H1 (cell line): ENCODE measurements at regions not wholly inside any gene's neighbourhood (a gene's known extent, or its start where the extent isn't known, plus 50 kb on each side); places are given as distances from the start of the nearest gene placed in this dataset.

Source experiments
- CTCF ChIA-PET: fragments of 300-600 bp; sonication (Branson Sonifier 250); formaldehyde crosslinking; loops from one replicate; lab custom pipeline; 2021; ENCODE audit not compliant: partially characterized antibody; lab: Charles Lee
- POLR2A ChIA-PET: fragments of 300-600 bp; sonication (Branson Sonifier 250); formaldehyde crosslinking; loops from one replicate; lab custom pipeline; 2021; ENCODE audit warnings: inconsistent platforms; ENCODE audit not compliant: partially characterized antibody; lab: Charles Lee
- DNase-seq, 2 experiments: peaks; one replicate each; pipeline versions ENCODE4 v3.0.0 to v3.0.0-alpha.2; 2010 to 2022; ENCODE audit warnings: low spot score in 2 of 2, low read depth in 1 of 2, mixed read lengths in 1 of 2
- FAIRE-seq: peaks from 2 replicates; lab custom pipeline; 2011; peaks lifted over from hg19 to GRCh38; lab: Jason Lieb, UNC
- H2AFZ ChIP-seq: 2 replicates; pipeline ENCODE4 v1.8.1; 2012; ENCODE audit warnings: low read length, inconsistent platforms
- H2AK5ac ChIP-seq: 2 replicates; pipeline ENCODE4 v1.6.1; 2013; ENCODE audit warnings: low read depth, low read length
- H2BK120ac ChIP-seq: replicated peaks from 2 replicates; pipeline ENCODE3; 2013; ENCODE audit warnings: low read depth, low read length, inconsistent platforms
- H2BK12ac ChIP-seq: 2 replicates; pipeline ENCODE4 v1.6.1; 2013; ENCODE audit warnings: low read depth, low read length
- H2BK15ac ChIP-seq: 2 replicates; pipeline ENCODE4 v1.6.1; 2013; ENCODE audit warnings: low read length
- H2BK20ac ChIP-seq: 2 replicates; pipeline ENCODE4 v1.6.1; 2013; ENCODE audit warnings: low read length
- H2BK5ac ChIP-seq: 2 replicates; pipeline ENCODE4 v1.6.1; 2013; ENCODE audit warnings: low read depth, low read length
- H3K14ac ChIP-seq: 2 replicates; pipeline ENCODE4 v1.6.1; 2013; ENCODE audit warnings: inconsistent platforms; ENCODE audit not compliant: insufficient read length
- H3K18ac ChIP-seq: 2 replicates; pipeline ENCODE4 v1.6.1; 2013; ENCODE audit warnings: low read length; ENCODE audit errors: extremely low read depth
- H3K23ac ChIP-seq: 2 replicates; pipeline ENCODE4 v1.6.1; 2013; ENCODE audit warnings: inconsistent platforms; ENCODE audit not compliant: insufficient read length
- H3K23me2 ChIP-seq: 2 replicates; pipeline ENCODE4 v1.6.1; 2013; ENCODE audit warnings: low read depth, low read length
- H3K27ac ChIP-seq: 2 replicates; pipeline ENCODE4 v1.6.1; 2011; ENCODE audit warnings: low read depth, low read length, inconsistent platforms
- H3K27me3 ChIP-seq, 4 experiments: replicated peaks in 1 of 4; 1 replicate in 1 of 4; 2 replicates in 3 of 4; pipeline versions ENCODE4 v1.6.1 to v1.8.1; 2011 to 2013; ENCODE audit warnings: low read length in 3 of 4, mild to moderate bottlenecking in 3 of 4, inconsistent platforms in 2 of 4, mixed read lengths in 2 of 4, moderate library complexity in 1 of 4; ENCODE audit not compliant: control insufficient read depth in 3 of 4, insufficient read depth in 3 of 4; ENCODE audit errors: extremely low read depth in 1 of 4
- H3K36me3 ChIP-seq, 4 experiments: 2 replicates each; pipeline versions ENCODE4 v1.6.1 to v1.8.1; 2011 to 2013; ENCODE audit warnings: mild to moderate bottlenecking in 4 of 4, low read length in 3 of 4, moderate library complexity in 2 of 4, control low read depth in 1 of 4, inconsistent platforms in 1 of 4; ENCODE audit not compliant: insufficient read depth in 4 of 4, control insufficient read depth in 2 of 4
- H3K4ac ChIP-seq: replicated peaks from 2 replicates; pipeline ENCODE3; 2013; ENCODE audit warnings: low read length, low read depth, mixed read lengths, inconsistent platforms; ENCODE audit not compliant: insufficient read length
- H3K4me1 ChIP-seq, 4 experiments: replicated peaks in 1 of 4; 1 replicate in 1 of 4; 2 replicates in 3 of 4; pipeline versions ENCODE4 v1.6.1 to v1.8.1; 2011 to 2013; ENCODE audit warnings: low read length in 3 of 4, inconsistent platforms in 2 of 4, mixed read lengths in 1 of 4; ENCODE audit not compliant: insufficient read depth in 4 of 4, control insufficient read depth in 3 of 4
- H3K4me2 ChIP-seq, 2 experiments: 2 replicates each; pipeline versions ENCODE4 v1.6.1 to v1.8.1; 2011 to 2013; ENCODE audit warnings: low read depth in 2 of 2, low read length in 2 of 2, control low read depth in 1 of 2, inconsistent platforms in 1 of 2, mild to moderate bottlenecking in 1 of 2; ENCODE audit not compliant: insufficient read depth in 1 of 2
- H3K4me3 ChIP-seq, 4 experiments: fragments of 200-600, 300-600 bp in 1 of 4; sonication (generic), shearing (Covaris generic), sonication (Bioruptor Twin) in 1 of 4; 2 replicates each; pipeline versions ENCODE4 v1.5.1 to v1.8.1; 2011 to 2016; ENCODE audit warnings: low read length in 4 of 4, low read depth in 3 of 4, control low read depth in 2 of 4, inconsistent platforms in 2 of 4, mild to moderate bottlenecking in 2 of 4, mixed read lengths in 1 of 4, moderate library complexity in 1 of 4; ENCODE audit not compliant: insufficient read depth in 2 of 4; ENCODE audit errors: extremely low read depth in 1 of 4
- H3K56ac ChIP-seq: replicated peaks from 2 replicates; pipeline ENCODE3; 2013; ENCODE audit warnings: low read depth, mild to moderate bottlenecking, mixed read lengths, low read length, inconsistent platforms; ENCODE audit not compliant: insufficient read length
- H3K79me1 ChIP-seq: 2 replicates; pipeline ENCODE4 v1.6.1; 2013; ENCODE audit warnings: low read depth, low read length, control low read depth
- H3K79me2 ChIP-seq, 2 experiments: 2 replicates each; pipeline versions ENCODE4 v1.6.1 to v1.8.1; 2012 to 2013; ENCODE audit warnings: low read length in 2 of 2, mild to moderate bottlenecking in 2 of 2, inconsistent platforms in 1 of 2; ENCODE audit not compliant: insufficient read depth in 2 of 2, control insufficient read depth in 1 of 2
- H3K9ac ChIP-seq, 4 experiments: replicated peaks in 1 of 4; 1 replicate in 1 of 4; 2 replicates in 3 of 4; pipeline versions ENCODE4 v1.6.1 to v1.8.1; 2011 to 2013; ENCODE audit warnings: low read depth in 3 of 4, low read length in 3 of 4, control low read depth in 2 of 4, mild to moderate bottlenecking in 2 of 4, moderate library complexity in 2 of 4, inconsistent platforms in 1 of 4; ENCODE audit errors: extremely low read depth in 1 of 4
- H3K9me3 ChIP-seq, 2 experiments: 2 replicates each; pipeline versions ENCODE4 v1.6.1 to v1.8.1; 2012 to 2013; ENCODE audit warnings: mild to moderate bottlenecking in 2 of 2, moderate library complexity in 2 of 2, control low read depth in 1 of 2, inconsistent platforms in 1 of 2, low read depth in 1 of 2, low read length in 1 of 2, mixed read lengths in 1 of 2; ENCODE audit not compliant: insufficient read depth in 2 of 2
- H4K20me1 ChIP-seq, 2 experiments: replicated peaks in 1 of 2; 2 replicates each; pipeline versions ENCODE3 to v1.8.1; 2011 to 2013; ENCODE audit warnings: inconsistent platforms in 2 of 2, low read length in 2 of 2, mild to moderate bottlenecking in 1 of 2; ENCODE audit not compliant: insufficient read depth in 2 of 2, control insufficient read depth in 1 of 2
- H4K5ac ChIP-seq: 2 replicates; pipeline ENCODE4 v1.6.1; 2013; ENCODE audit warnings: low read length, low read depth, mixed read lengths, inconsistent platforms; ENCODE audit not compliant: insufficient read length
- H4K8ac ChIP-seq: 2 replicates; pipeline ENCODE4 v1.8.0; 2013; ENCODE audit warnings: mild to moderate bottlenecking, moderate library complexity, low read length, inconsistent platforms; ENCODE audit not compliant: insufficient read depth; ENCODE audit errors: extremely low read depth
- H4K91ac ChIP-seq: replicated peaks from 2 replicates; pipeline ENCODE3; 2013; ENCODE audit warnings: low read length, mixed read lengths, inconsistent platforms; ENCODE audit not compliant: insufficient read length
- BRCA1 ChIP-seq: IDR thresholded peaks from 2 replicates; pipeline ENCODE4 v1.6.1; 2012; ENCODE audit warnings: low read depth, low read length, improper control_type of control experiment
- EP300 ChIP-seq, 2 experiments: IDR thresholded peaks; 1 replicate in 1 of 2; 2 replicates in 1 of 2; pipeline ENCODE4 v1.6.1; 2011 to 2012; ENCODE audit warnings: low read depth in 2 of 2, low read length in 2 of 2, mild to moderate bottlenecking in 2 of 2, borderline replicate concordance in 1 of 2, inconsistent platforms in 1 of 2, moderate library complexity in 1 of 2
- EZH2 ChIP-seq: fragments of 200-600 bp; sonication (generic); IDR thresholded peaks from 2 replicates; pipeline ENCODE4 v1.7.1; 2012; ENCODE audit warnings: low read depth, mild to moderate bottlenecking, moderate library complexity, low read length, inconsistent platforms; ENCODE audit not compliant: severe bottlenecking
- HDAC6 ChIP-seq: IDR thresholded peaks from one replicate; pipeline ENCODE4 v1.7.1; 2012; ENCODE audit warnings: low read depth, mild to moderate bottlenecking, inconsistent platforms, low read length, moderate library complexity
- JUN ChIP-seq: IDR thresholded peaks from 2 replicates; pipeline ENCODE4 v1.6.1; 2011; ENCODE audit warnings: low read depth, mild to moderate bottlenecking, improper control_type of control experiment, low read length
- MAFK ChIP-seq: IDR thresholded peaks from 2 replicates; pipeline ENCODE4 v1.6.1; 2012; ENCODE audit warnings: low read depth, mild to moderate bottlenecking, improper control_type of control experiment, low read length
- RBBP5 ChIP-seq: IDR thresholded peaks from 2 replicates; pipeline ENCODE4 v1.7.1; 2012; ENCODE audit warnings: low read depth, mild to moderate bottlenecking, inconsistent platforms, low read length, moderate library complexity, borderline replicate concordance
- SIN3A ChIP-seq, 2 experiments: IDR thresholded peaks in 1 of 2; conservative IDR thresholded peaks in 1 of 2; 2 replicates each; pipeline ENCODE4 v1.6.1; 2011 to 2012; ENCODE audit warnings: low read length in 2 of 2, improper control_type of control experiment in 1 of 2, low read depth in 1 of 2, mild to moderate bottlenecking in 1 of 2
- SIRT6 ChIP-seq: IDR thresholded peaks from one replicate; pipeline ENCODE4 v1.7.1; 2012; ENCODE audit warnings: low read length, inconsistent platforms
- TBP ChIP-seq: IDR thresholded peaks from 2 replicates; pipeline ENCODE4 v1.6.1; 2011; ENCODE audit warnings: low read depth, low read length, improper control_type of control experiment
- TEAD4 ChIP-seq: IDR thresholded peaks from 2 replicates; pipeline ENCODE4 v1.6.1; 2012; ENCODE audit warnings: low read depth, low read length, inconsistent platforms, mixed read lengths
- WGBS, 2 experiments: shearing (Covaris generic) in 1 of 2; methylation state at CpG; one replicate each; pipeline versions ENCODE4 v1.1.6 to v1.1.7; 2013 to 2015; ENCODE audit warnings: low lambda C conversion rate in 2 of 2, mixed read lengths in 2 of 2, inconsistent platforms in 1 of 2, low coverage in 1 of 2, missing lambda C conversion rate in 1 of 2; ENCODE audit not compliant: insufficient replicate concordance in 2 of 2, insufficient coverage in 1 of 2, insufficient read length in 1 of 2; ENCODE audit errors: extremely low coverage in 1 of 2, missing lambda C conversion rate in 1 of 2; 5-methylcytosine and 5-hydroxymethylcytosine counted together
- TF ChIP-seq, protein P1 (sequence below), 3 experiments: IDR thresholded peaks; 1 replicate in 2 of 3; 2 replicates in 1 of 3; pipeline versions ENCODE4 v1.5.1 to v1.6.1; 2011; ENCODE audit warnings: low read length in 3 of 3, mild to moderate bottlenecking in 3 of 3, inconsistent platforms in 2 of 3, low read depth in 1 of 3, moderate library complexity in 1 of 3; ENCODE audit not compliant: insufficient read depth in 1 of 3; ENCODE audit errors: control extremely low read depth in 1 of 3

DNA sequence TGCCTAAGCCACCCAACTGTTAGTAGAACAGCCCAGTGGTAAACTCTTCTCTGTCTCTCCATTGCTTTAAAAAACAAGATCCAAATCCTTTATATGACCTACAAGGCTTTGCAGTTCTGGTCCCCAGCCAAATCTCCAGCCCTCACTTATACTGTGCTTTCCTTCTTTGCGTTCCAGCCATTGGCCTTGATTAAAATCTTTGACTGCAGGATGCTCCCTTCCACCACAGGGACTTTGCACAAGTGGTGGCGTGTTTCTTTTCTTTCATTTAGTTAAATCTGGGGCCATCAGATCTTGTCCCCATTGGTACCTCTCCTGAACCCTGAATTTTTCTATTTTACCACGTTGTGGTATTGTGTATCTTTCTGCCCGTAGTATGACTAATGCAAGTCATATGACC lies 183.7 kb downstream of the VRK1 start:
- FAIRE-seq (no peak), DNase-seq (no peak)
- no peaks in the 10 kb centered on the region for H3K36me3 ChIP-seq
- no peak overlapping the region for H2BK5ac ChIP-seq
- no peak overlapping the region for H3K56ac ChIP-seq
- no peak overlapping the region for H2AFZ ChIP-seq
- no peak overlapping the region for H3K4me3 ChIP-seq
- 83% methylated on average over 4 of the region's 4 CpGs; no CpG with 5 or more reads in 1 of the 2 experiments for WGBS, 2 experiments
- H4K20me1 ChIP-seq: no peaks in the 10 kb centered on the region
- H2AK5ac ChIP-seq: no peak overlapping the region
- H3K9me3 ChIP-seq: 0 out of 4 replicates have a peak, but pooled peaks cover 0 to 2% of the 10 kb centered on the region in 2 experiments
- no peak overlapping the region for H2BK15ac ChIP-seq
- no peak overlapping the region for H2BK12ac ChIP-seq
- H3K27me3 ChIP-seq: peaks cover 0 to 1% (median 0%) of the 10 kb centered on the region in 4 experiments; a peak in 1 of 7 replicates
- no peak overlapping the region for H3K4me2 ChIP-seq
- H3K18ac ChIP-seq: no peak overlapping the region
- POLR2A ChIA-PET: no interaction called here
- H2BK120ac ChIP-seq: no peak overlapping the region
- CTCF ChIA-PET: no interaction called here
- no peak overlapping the region for H3K9ac ChIP-seq
- H3K4ac ChIP-seq: no peak overlapping the region
- H4K91ac ChIP-seq: no peak overlapping the region
- H3K23me2 ChIP-seq: no peaks in the 10 kb centered on the region
- H3K14ac ChIP-seq: no peak overlapping the region
- no peaks in the 10 kb centered on the region for H3K4me1 ChIP-seq
- H3K23ac ChIP-seq: no peak overlapping the region
- H3K79me1 ChIP-seq: no peaks in the 10 kb centered on the region
- no peak overlapping the region for H3K27ac ChIP-seq
- H4K8ac ChIP-seq: no peak overlapping the region
- H3K79me2 ChIP-seq: no peaks in the 10 kb centered on the region
- no peak overlapping the region for H4K5ac ChIP-seq
- H2BK20ac ChIP-seq: no peak overlapping the region
- TF ChIP-seq EP300 (IDR thresholded peaks at IDR 0.05; ENCODE audit: borderline replicate concordance in 1 of 2, low read depth in 2 of 2, low read length in 2 of 2) (no peak), HDAC6 (no peak), JUN (no peak), SIRT6 (no peak), MAFK (no peak), BRCA1 (no peak), TEAD4 (no peak), EZH2 (no peak), TBP (no peak), SIN3A (conservative IDR thresholded peaks at IDR 0.05 in 1 of 2, IDR thresholded peaks at IDR 0.05 in 1 of 2; ENCODE audit: low read depth in 1 of 2, low read length in 2 of 2) (no peak), RBBP5 (no peak)
- TF ChIP-seq, protein P1, sequence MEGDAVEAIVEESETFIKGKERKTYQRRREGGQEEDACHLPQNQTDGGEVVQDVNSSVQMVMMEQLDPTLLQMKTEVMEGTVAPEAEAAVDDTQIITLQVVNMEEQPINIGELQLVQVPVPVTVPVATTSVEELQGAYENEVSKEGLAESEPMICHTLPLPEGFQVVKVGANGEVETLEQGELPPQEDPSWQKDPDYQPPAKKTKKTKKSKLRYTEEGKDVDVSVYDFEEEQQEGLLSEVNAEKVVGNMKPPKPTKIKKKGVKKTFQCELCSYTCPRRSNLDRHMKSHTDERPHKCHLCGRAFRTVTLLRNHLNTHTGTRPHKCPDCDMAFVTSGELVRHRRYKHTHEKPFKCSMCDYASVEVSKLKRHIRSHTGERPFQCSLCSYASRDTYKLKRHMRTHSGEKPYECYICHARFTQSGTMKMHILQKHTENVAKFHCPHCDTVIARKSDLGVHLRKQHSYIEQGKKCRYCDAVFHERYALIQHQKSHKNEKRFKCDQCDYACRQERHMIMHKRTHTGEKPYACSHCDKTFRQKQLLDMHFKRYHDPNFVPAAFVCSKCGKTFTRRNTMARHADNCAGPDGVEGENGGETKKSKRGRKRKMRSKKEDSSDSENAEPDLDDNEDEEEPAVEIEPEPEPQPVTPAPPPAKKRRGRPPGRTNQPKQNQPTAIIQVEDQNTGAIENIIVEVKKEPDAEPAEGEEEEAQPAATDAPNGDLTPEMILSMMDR (IDR thresholded peaks at IDR 0.05; ENCODE audit: control extremely low read depth in 1 of 3, insufficient read depth in 1 of 3, low read depth in 1 of 3, low read length in 3 of 3): no peak
